Smooth muscle cell of the brain vasculature (primary cell): ENCODE measurements at regions not wholly inside any gene's neighbourhood (a gene's known extent, or its start where the extent isn't known, plus 50 kb on each side); places are given as distances from the start of the nearest gene placed in this dataset.
"Not testable (repeated sequence)": the region's sequence is repeated elsewhere in the genome, so short reads cannot be mapped to it uniquely, and the experiment has no call there.

ENCODE experiments used
- DNase-seq: peaks from one replicate; pipeline ENCODE4 v3.0.0-alpha.2; 2012; ENCODE audit warnings: low read depth, low spot score

- no peak for DNase-seq
Observed at GRCh38 chr5:54884195-54884536, 101.2 kb downstream of the ESM1 start.

GRCh38 chr5:54883374-54884194 lies 101.8 kb downstream of the ESM1 start:
- no peak for DNase-seq

DNA sequence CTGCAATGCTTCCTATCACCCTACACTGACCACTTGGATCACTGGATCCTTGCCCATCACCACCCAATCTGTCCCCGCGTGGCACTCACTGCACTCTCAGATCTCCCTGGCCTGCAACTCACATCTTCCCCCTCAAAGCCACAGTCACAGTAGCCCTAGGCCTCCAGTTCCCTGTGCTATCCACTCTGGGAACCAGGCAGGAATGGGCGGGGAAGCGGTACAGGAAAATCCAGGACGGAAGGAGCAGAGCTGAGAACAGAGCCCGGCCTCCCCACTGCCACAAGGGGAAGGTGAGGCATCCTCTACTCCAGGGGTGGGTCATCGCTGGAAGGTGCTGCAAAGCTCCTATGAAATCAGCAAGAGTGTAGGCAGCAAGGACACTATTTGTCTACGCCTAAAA lies 102.6 kb downstream of the ESM1 start:
- DNase-seq: no peak

GRCh38 chr5:54882101-54882500 lies 103.3 kb downstream of the ESM1 start:
- DNase-seq: no peak

DNA sequence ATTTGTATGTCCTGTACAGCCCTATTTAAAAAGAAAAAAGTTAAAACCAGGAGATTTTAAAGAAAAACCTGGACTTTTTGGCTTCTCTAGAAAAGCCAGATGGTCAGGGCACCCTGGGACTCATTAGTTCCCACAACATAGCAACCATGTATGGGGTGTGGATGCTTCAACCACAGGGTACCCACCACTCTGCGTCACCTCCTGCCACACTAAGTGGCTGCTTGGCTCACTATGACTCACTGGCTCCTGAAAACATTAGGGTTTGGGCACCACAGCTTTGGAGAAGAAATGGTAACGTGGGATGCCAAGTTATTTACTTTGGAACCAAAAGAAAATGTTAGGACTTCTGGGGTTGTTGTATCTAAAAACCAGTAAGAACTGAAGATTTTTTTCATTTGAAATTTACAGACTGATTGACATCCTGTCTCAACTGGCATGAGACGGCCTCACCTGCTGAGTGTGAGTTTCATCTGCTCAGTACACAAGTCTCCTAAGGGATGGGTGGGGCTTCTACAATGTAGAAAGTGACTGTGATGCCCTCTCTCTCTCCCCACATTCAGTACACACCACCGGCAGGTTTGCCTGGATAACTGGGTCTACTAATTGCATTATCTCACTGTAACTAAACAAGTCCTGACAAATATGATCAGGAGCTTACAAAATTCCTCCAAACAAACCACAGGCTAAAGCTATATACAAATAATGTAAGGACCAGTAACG lies 103.9 kb downstream of the ESM1 start:
- DNase-seq: no peak

DNA sequence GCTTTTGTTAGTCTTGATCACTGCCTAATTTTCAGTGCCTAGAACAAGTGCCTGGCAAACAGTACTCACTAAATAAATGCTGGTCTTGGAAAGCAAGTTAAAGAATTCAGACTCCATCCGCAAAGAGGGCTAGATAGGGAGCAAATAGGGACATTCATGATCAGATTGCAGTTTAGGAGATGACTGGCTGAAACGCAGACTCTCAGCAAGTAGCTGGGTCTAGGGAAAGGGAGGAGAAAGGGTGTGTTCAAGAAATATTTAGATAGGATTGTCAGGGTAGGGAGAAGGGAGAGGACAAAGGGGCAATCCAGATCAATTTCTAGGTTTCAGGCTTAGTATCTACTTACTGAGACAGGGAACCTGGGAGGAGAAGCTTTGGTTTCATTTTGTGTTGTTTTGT lies 108.4 kb downstream of the ESM1 start:
- DNase-seq: no peak

- DNase-seq: no peak
Observed at GRCh38 chr5:54876556-54876955, 108.8 kb downstream of the ESM1 start.

- no peak for DNase-seq
Observed at GRCh38 chr5:54874337-54875021, 110.9 kb downstream of the ESM1 start.

GRCh38 chr5:54873691-54874090 lies 111.7 kb downstream of the ESM1 start:
- DNase-seq: no peak

DNA sequence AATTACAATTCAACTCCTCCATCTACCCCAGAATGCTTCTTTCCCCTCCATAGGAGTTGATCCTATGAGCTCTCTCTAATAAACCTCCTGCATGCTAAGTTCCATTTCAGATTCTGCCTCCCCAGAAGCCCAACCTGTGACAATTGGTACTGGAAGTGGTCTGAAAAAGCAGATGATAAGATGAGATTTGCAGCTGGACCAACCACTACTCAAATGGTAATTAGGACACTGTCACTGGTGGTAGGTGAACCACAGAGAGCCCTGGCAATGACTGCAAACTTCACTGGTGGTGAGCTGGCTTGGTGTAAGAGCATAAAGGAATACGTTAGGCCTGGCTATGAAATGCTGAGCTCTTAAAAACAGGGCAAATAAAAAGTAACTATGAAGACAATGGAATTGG lies 112.6 kb downstream of the ESM1 start:
- no peak for DNase-seq

GRCh38 chr5:54870271-54870670 lies 115.1 kb downstream of the ESM1 start:
- no peak for DNase-seq

DNA sequence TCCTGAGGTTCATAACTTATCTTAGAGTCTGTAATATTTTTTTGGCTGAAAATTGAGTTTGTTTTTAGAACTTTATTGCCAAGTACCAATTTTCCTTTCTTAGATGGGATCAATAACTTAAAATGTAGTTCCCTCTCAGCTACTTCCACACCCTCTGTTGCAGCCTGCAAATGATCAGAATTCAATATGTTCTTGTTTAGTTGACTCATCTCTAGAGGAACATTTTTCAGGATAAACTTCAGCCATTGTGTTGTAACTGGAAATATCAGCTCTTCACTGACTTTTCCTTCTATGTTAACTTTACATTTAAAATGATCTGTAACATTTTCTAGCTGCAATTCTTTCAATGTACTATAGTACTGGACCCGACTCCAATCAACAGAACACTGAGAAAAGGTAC lies 115.7 kb downstream of the ESM1 start:
- DNase-seq: no peak

- DNase-seq: no peak
Observed at GRCh38 chr5:54868511-54869483, 116.6 kb downstream of the ESM1 start.

- no peak for DNase-seq
Observed at GRCh38 chr5:54867310-54867944, 118.0 kb downstream of the ESM1 start.

- not testable (repeated sequence) for DNase-seq
Observed at GRCh38 chr5:54864911-54865515, 120.4 kb downstream of the ESM1 start.

DNA sequence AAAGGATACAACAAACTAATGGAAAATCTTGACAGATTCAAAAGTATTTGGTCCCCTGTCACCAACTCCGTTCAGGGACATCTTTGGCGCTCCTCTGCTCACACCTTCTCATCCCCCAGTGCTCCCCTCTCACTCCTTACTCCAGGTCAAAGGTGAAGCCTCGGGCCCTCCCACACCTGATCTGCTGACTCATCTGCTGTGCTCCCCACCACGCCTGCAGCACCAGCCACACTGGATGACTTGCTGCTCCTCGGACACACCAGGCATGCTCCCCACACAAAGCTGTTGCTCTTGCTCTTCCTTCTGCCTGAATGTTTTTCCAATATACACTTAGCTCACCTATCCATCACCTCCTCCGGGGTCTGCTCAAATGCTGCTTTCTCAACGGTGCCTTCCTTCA lies 123.4 kb downstream of the ESM1 start:
- no peak for DNase-seq

DNA sequence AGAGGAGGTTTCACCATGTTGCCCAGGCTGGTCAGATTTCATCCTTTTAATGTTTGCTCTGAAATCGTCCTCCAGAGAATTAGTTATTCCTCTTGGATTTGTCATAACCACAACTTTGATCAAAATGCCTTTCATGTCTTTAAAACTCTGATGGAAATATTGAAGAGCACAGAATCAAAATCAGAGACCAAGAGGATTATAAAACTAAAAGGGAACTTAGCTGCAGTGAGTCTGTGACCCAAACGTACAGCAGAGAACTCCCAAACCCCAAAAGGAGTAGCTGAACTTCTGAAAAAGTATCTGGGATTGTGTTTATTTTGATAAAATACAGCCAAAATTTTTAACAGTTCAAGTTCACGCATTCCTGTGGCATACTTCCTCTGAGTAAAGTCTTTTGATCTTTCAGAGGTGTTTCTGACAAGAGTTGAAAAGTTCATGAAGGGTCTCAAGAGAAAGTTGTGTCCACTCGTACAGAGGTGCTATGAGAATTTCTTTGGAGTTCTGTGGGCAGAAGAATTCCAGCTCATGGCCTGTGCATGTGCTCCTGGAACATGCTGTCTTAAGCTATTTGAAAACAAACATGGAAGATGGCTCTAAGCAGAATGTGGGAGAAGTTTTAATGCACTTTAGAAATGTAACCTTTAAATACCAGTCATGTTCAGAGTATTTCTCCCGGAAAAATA lies 124.0 kb downstream of the ESM1 start:
- no peak for DNase-seq

- no peak for DNase-seq
Observed at GRCh38 chr5:54860321-54860720, 125.1 kb downstream of the ESM1 start.

- DNase-seq: no peak
Observed at GRCh38 chr5:54859316-54859715, 126.1 kb downstream of the ESM1 start.
